Endothelial cell (in vitro differentiated cells): ENCODE measurements at regions not wholly inside any gene's neighbourhood (a gene's known extent, or its start where the extent isn't known, plus 50 kb on each side); places are given as distances from the start of the nearest gene placed in this dataset.

Source experiments
- DNase-seq: peaks from one replicate; pipeline ENCODE4 v3.0.0; 2021; ENCODE audit warnings: low spot score
- H3K27ac Mint-ChIP-seq: one replicate; pipeline ENCODE4 v1.8.0; 2021; ENCODE audit warnings: mixed read lengths, inconsistent platforms; ENCODE audit not compliant: unreplicated experiment
- H3K27me3 Mint-ChIP-seq: one replicate; pipeline ENCODE4 v1.8.0; 2021; ENCODE audit warnings: mild to moderate bottlenecking, moderate library complexity, mixed read lengths, inconsistent platforms; ENCODE audit not compliant: unreplicated experiment
- H3K36me3 Mint-ChIP-seq: one replicate; pipeline ENCODE4 v1.8.0; 2021; ENCODE audit warnings: mild to moderate bottlenecking, low read depth, mixed read lengths, inconsistent platforms; ENCODE audit not compliant: unreplicated experiment
- H3K4me1 Mint-ChIP-seq: one replicate; pipeline ENCODE4 v1.8.0; 2021; ENCODE audit warnings: mild to moderate bottlenecking, mixed read lengths, inconsistent platforms; ENCODE audit not compliant: unreplicated experiment
- H3K4me3 Mint-ChIP-seq: one replicate; pipeline ENCODE4 v1.8.0; 2021; ENCODE audit warnings: mild to moderate bottlenecking, mixed read lengths, inconsistent platforms; ENCODE audit not compliant: unreplicated experiment
- H3K9me3 Mint-ChIP-seq: one replicate; pipeline ENCODE4 v1.8.0; 2021; ENCODE audit warnings: mixed read lengths, inconsistent platforms; ENCODE audit not compliant: unreplicated experiment
- CTCF ChIP-seq: fragments of 200-600 bp; sonication (generic); IDR thresholded peaks from one replicate; pipeline ENCODE4 v1.5.0; 2021; ENCODE audit warnings: antibody characterized with exemption; ENCODE audit not compliant: unreplicated experiment

- no peak for DNase-seq
- TF ChIP-seq CTCF, result no peak
- H3K27ac Mint-ChIP-seq, result no peak overlapping the region
- no peaks in the 10 kb centered on the region for H3K9me3 Mint-ChIP-seq
- H3K4me1 Mint-ChIP-seq, result peaks cover 31% of the 10 kb centered on the region
- no peaks in the 10 kb centered on the region for H3K36me3 Mint-ChIP-seq
- peaks cover 3% of the 10 kb centered on the region for H3K27me3 Mint-ChIP-seq
- no peak overlapping the region for H3K4me3 Mint-ChIP-seq
Measured at GRCh38 chr5:82354543-82354942, 76.4 kb upstream of the RPS23 start.

GRCh38 chr5:82353522-82353921 is 75.4 kb upstream of the RPS23 start:
- Mint-ChIP-seq H3K9me3 (no peaks in the 10 kb centered on the region), H3K27ac (no peak overlapping the region), H3K36me3 (no peaks in the 10 kb centered on the region), H3K4me3 (no peak overlapping the region), H3K4me1 (peaks cover 25% of the 10 kb centered on the region), H3K27me3 (peaks cover 3% of the 10 kb centered on the region)
- no peak for TF ChIP-seq CTCF
- no peak for DNase-seq

GRCh38 chr5:82352146-82352791 is 74.1 kb upstream of the RPS23 start:
- H3K9me3 Mint-ChIP-seq, result no peaks in the 10 kb centered on the region
- no peaks in the 10 kb centered on the region for H3K36me3 Mint-ChIP-seq
- no peak for DNase-seq
- H3K27me3 Mint-ChIP-seq, result peaks cover 3% of the 10 kb centered on the region
- H3K27ac Mint-ChIP-seq, result no peak overlapping the region
- no peak overlapping the region for H3K4me3 Mint-ChIP-seq
- TF ChIP-seq CTCF, result peak; percentile 37
- H3K4me1 Mint-ChIP-seq, result peaks cover 16% of the 10 kb centered on the region

GRCh38 chr5:82351754-82352145 is 73.6 kb upstream of the RPS23 start:
- Mint-ChIP-seq H3K4me3 (peak overlapping the region; percentile 28), H3K4me1 (peaks cover 11% of the 10 kb centered on the region), H3K9me3 (no peaks in the 10 kb centered on the region), H3K36me3 (no peaks in the 10 kb centered on the region), H3K27me3 (peaks cover 3% of the 10 kb centered on the region), H3K27ac (no peak overlapping the region)
- DNase-seq, result no peak
- TF ChIP-seq CTCF, result peak; percentile 86

GRCh38 chr5:82351297-82351696 is 73.1 kb upstream of the RPS23 start:
- no peaks in the 10 kb centered on the region for H3K9me3 Mint-ChIP-seq
- TF ChIP-seq CTCF, result no peak
- peaks cover 14% of the 10 kb centered on the region for H3K4me1 Mint-ChIP-seq
- peaks cover 3% of the 10 kb centered on the region for H3K27me3 Mint-ChIP-seq
- no peak overlapping the region for H3K27ac Mint-ChIP-seq
- peak overlapping the region; percentile 28 for H3K4me3 Mint-ChIP-seq
- no peaks in the 10 kb centered on the region for H3K36me3 Mint-ChIP-seq
- DNase-seq, result no peak
